Cerebellar cortex (tissue), 1 donor: ENCODE measurements at regions not wholly inside any gene's neighbourhood (a gene's known extent, or its start where the extent isn't known, plus 50 kb on each side); places are given as distances from the start of the nearest gene placed in this dataset.
A peak's percentile ranks its signal among the peaks of the same experiment; 100 is the strongest.

Experiments used
- DNase-seq: peaks from one replicate; pipeline ENCODE4 v3.0.0-alpha.2; 2015; ENCODE audit warnings: low spot score

GRCh38 chr5:161757223-161757622 is 71.7 kb downstream of the GABRA6 start:
- no peak for DNase-seq

DNA sequence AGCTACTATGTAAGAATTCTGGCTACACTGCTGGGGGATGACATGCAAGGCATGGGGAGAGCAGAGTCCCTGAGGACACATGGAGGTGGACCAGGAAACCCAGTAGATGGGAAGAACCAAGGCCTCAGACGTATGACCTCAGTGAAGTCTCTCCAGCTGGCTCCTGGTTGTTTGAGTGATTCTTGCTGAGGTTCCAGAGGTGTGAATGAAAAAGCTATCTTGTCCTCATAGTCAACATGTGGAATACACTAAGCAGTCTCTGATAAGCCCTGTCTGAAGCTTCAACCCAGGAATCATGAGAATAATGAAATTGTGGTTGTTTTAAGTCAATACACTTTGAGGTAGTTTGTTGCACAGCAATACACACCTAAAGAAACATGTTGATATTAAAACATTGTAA is 78.0 kb downstream of the GABRA6 start:
- no peak for DNase-seq

- DNase-seq, result peak; percentile 66
These were observed 80.1 kb downstream of the GABRA6 start for GRCh38 chr5:161765611-161766010.

DNA sequence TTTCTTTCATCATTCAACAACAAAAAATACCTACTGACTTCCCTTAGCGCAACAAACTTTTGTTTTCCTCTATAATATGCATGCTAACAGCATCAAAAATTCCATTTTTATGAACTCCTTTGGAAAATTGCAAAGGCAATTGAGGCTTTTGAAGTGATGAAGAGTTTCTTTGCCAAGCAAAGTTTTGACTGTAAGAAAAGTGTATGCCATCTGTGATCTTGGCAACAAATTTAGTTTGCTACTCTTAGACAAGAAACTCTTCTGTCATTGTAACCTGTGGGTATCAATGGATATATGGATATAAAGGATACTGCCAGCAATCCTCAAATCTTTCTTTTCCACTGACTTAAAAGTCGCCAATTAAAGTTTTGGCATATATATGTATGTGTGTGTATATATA is 72.0 kb upstream of the GABRA1 start:
- no peak for DNase-seq

DNA sequence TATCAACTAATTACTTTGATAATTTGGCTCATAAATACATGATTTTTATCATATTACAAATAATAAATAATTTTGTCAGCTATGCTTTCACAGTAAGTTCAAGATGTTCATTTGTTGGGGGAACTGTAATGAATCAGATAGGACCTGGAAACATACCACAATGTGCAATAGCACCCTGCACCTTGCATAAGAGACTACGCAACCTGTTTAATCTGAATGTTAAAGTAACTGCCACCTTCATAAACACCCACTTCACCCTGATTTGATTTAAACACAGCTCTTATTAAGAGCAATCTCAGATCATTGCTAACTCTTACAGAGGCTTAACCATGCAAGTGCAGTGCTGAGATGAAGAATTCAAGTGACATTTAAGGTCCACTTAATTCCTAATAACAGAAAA is 69.1 kb upstream of the GABRA1 start:
- DNase-seq, result no peak

DNA sequence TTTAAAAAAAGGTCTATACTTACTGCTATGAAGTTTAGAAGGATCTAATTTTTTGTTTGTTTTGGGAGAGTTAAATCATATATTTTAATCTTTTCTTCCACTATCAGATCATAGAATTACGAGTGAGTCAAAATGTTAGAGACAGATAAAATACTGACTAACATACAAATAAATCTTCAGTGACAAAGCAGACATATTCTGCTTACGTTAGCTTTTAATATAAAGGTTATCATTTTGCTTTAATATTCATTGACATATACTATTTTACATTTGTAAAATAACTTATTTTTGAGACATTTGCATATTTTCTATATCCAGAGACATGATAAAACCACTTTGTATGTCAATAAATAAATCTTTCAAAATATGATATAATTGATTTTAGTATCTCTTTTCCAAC is 64.6 kb upstream of the GABRA1 start:
- no peak for DNase-seq

DNA sequence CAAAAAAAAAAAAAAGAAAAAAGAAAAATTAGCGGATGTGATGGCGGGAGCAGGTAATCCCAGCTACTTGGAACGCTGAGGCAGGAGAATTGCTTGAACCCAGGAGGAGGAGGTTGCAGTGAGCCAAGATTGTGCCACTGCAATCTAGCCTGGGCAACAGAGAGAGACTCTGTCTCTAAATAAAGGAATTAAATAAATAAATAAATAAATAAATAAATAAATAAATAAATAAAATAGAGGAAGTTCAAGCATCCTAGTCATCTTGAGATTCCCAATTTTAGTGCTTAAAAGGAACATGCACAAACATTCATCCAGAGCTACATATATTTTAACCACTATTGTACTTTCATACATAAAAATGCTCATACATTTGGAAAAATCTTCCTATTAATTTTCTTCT is 61.2 kb upstream of the GABRA1 start:
- no peak for DNase-seq

DNA sequence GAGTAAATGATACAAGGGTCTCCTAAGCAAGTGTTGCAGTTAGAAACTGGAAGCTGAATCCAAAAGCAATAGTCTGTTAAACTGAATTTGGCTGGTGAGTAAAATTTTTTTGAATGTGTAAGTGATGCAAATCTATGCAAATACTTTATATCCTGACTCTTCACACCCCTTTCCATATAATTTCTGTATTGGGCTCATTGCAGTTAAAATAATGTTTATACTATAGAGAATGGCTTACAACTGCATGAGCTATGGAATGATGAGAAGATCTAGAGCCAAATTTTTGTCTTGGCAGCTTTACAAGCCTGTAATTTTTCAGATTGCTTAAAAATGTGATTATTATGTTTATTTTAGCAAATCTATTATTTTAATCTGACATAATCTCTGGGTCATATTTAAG is 57.0 kb upstream of the GABRA1 start:
- DNase-seq, result no peak
